HFFc6 (cell line): ENCODE measurements at regions not wholly inside any gene's neighbourhood (a gene's known extent, or its start where the extent isn't known, plus 50 kb on each side); places are given as distances from the start of the nearest gene placed in this dataset.

Experiments used
- DNase-seq: peaks from one replicate; pipeline ENCODE4 v3.0.0-alpha.2; 2018
- H3K27ac Mint-ChIP-seq: 2 replicates; pipeline ENCODE4 v1.8.0; 2020; ENCODE audit warnings: mild to moderate bottlenecking, mixed read lengths
- H3K27me3 Mint-ChIP-seq: 2 replicates; pipeline ENCODE4 v1.8.0; 2021; ENCODE audit warnings: mild to moderate bottlenecking, moderate library complexity, mixed read lengths; ENCODE audit not compliant: insufficient read depth
- H3K36me3 Mint-ChIP-seq: 2 replicates; pipeline ENCODE4 v1.8.0; 2021; ENCODE audit warnings: low read depth, mixed read lengths
- H3K4me1 Mint-ChIP-seq: 2 replicates; pipeline ENCODE4 v1.8.0; 2020; ENCODE audit warnings: low read depth, mixed read lengths
- H3K4me3 Mint-ChIP-seq: 2 replicates; pipeline ENCODE4 v1.8.0; 2020; ENCODE audit warnings: mild to moderate bottlenecking, moderate library complexity, mixed read lengths
- H3K9me3 Mint-ChIP-seq: 2 replicates; pipeline ENCODE4 v1.8.0; 2020; ENCODE audit warnings: mild to moderate bottlenecking, mixed read lengths
- CTCF ChIP-seq: fragments of 200-600 bp; sonication (generic); IDR thresholded peaks from 2 replicates; pipeline ENCODE4 v1.5.0; 2021; ENCODE audit warnings: antibody characterized with exemption, mild to moderate bottlenecking

GRCh38 chr21:15407585-15407984 lies 322.2 kb upstream of the USP25 start:
- H3K27me3 Mint-ChIP-seq = peaks cover 1% of the 10 kb centered on the region; the same call in 1 of the 2 replicates
- TF ChIP-seq CTCF = no peak
- no peak for DNase-seq
- no peaks in the 10 kb centered on the region for H3K36me3 Mint-ChIP-seq
- no peak overlapping the region for H3K27ac Mint-ChIP-seq
- no peak overlapping the region for H3K4me3 Mint-ChIP-seq
- no peaks in the 10 kb centered on the region for H3K4me1 Mint-ChIP-seq
- H3K9me3 Mint-ChIP-seq = peaks cover 26% of the 10 kb centered on the region

- Mint-ChIP-seq H3K27ac (no peak overlapping the region), H3K9me3 (peaks cover 25% of the 10 kb centered on the region), H3K4me3 (no peak overlapping the region), H3K4me1 (no peaks in the 10 kb centered on the region), H3K36me3 (no peaks in the 10 kb centered on the region), H3K27me3 (peaks cover 1% of the 10 kb centered on the region; the same call in 1 of the 2 replicates)
- no peak for DNase-seq
- no peak for TF ChIP-seq CTCF
Measured at GRCh38 chr21:15408089-15408488, 321.7 kb upstream of the USP25 start.

- H3K4me3 Mint-ChIP-seq = no peak overlapping the region
- DNase-seq = no peak
- H3K36me3 Mint-ChIP-seq = no peaks in the 10 kb centered on the region
- H3K27ac Mint-ChIP-seq = no peak overlapping the region
- H3K9me3 Mint-ChIP-seq = peaks cover 20% of the 10 kb centered on the region
- no peak for TF ChIP-seq CTCF
- no peaks in the 10 kb centered on the region for H3K4me1 Mint-ChIP-seq
- peaks cover 1% of the 10 kb centered on the region; the same call in 1 of the 2 replicates for H3K27me3 Mint-ChIP-seq
Measured at GRCh38 chr21:15409031-15409430, 320.8 kb upstream of the USP25 start.

GRCh38 chr21:15410853-15411252 lies 318.9 kb upstream of the USP25 start:
- no peak overlapping the region for H3K4me3 Mint-ChIP-seq
- DNase-seq = no peak
- TF ChIP-seq CTCF = no peak
- H3K36me3 Mint-ChIP-seq = no peaks in the 10 kb centered on the region
- no peaks in the 10 kb centered on the region for H3K4me1 Mint-ChIP-seq
- H3K27ac Mint-ChIP-seq = no peak overlapping the region
- H3K27me3 Mint-ChIP-seq = peaks cover 1% of the 10 kb centered on the region; the same call in 1 of the 2 replicates
- H3K9me3 Mint-ChIP-seq = peaks cover 17% of the 10 kb centered on the region

- H3K27ac Mint-ChIP-seq = no peak overlapping the region
- DNase-seq = no peak
- no peaks in the 10 kb centered on the region for H3K4me1 Mint-ChIP-seq
- peaks cover 1% of the 10 kb centered on the region; the same call in 1 of the 2 replicates for H3K27me3 Mint-ChIP-seq
- H3K36me3 Mint-ChIP-seq = no peaks in the 10 kb centered on the region
- TF ChIP-seq CTCF = no peak
- H3K9me3 Mint-ChIP-seq = peaks cover 15% of the 10 kb centered on the region
- no peak overlapping the region for H3K4me3 Mint-ChIP-seq
Measured at GRCh38 chr21:15414057-15414456, 315.7 kb upstream of the USP25 start.
